GM23338 (cell line): ENCODE measurements at regions not wholly inside any gene's neighbourhood (a gene's known extent, or its start where the extent isn't known, plus 50 kb on each side); places are given as distances from the start of the nearest gene placed in this dataset.

Experiments used
- ATAC-seq: fragments of 200-7000 bp; cut with Tn5 transposase; 3 replicates; pipeline ENCODE4 v1.9.1; 2020
- DNase-seq: peaks from one replicate; pipeline ENCODE4 v3.0.0-alpha.2; 2015; ENCODE audit warnings: low spot score
- H2AFZ ChIP-seq: fragments of 200-600 bp; sonication (generic); 2 replicates; pipeline ENCODE4 v1.8.0; 2016; ENCODE audit warnings: antibody characterized with exemption, mild to moderate bottlenecking, moderate library complexity
- H3F3A ChIP-seq: fragments of 200-600 bp; sonication (generic); replicated peaks from 2 replicates; pipeline ENCODE4 v1.8.0; 2017; ENCODE audit warnings: antibody characterized with exemption, mixed run types, low read depth
- H3K27ac ChIP-seq: fragments of 200-600 bp; sonication (generic); 2 replicates; pipeline ENCODE4 v1.6.1; 2016; ENCODE audit warnings: low read depth
- H3K27me3 ChIP-seq: fragments of 200-600 bp; sonication (generic); 2 replicates; pipeline ENCODE4 v1.8.0; 2016; ENCODE audit warnings: mild to moderate bottlenecking, mixed run types, moderate library complexity; ENCODE audit not compliant: insufficient read depth
- H3K36me3 ChIP-seq: fragments of 200-600 bp; sonication (generic); 2 replicates; pipeline ENCODE4 v1.8.0; 2016; ENCODE audit warnings: mild to moderate bottlenecking; ENCODE audit not compliant: insufficient read depth
- H3K4me1 ChIP-seq: fragments of 200-600 bp; sonication (generic); 2 replicates; pipeline ENCODE4 v1.8.0; 2016; ENCODE audit warnings: mild to moderate bottlenecking, moderate library complexity; ENCODE audit not compliant: insufficient read depth
- H3K4me2 ChIP-seq: fragments of 200-600 bp; sonication (generic); 2 replicates; pipeline ENCODE4 v1.7.1; 2017; ENCODE audit warnings: mixed run types
- H3K4me3 ChIP-seq: fragments of 200-600 bp; sonication (generic); 2 replicates; pipeline ENCODE4 v1.6.1; 2016; ENCODE audit warnings: mixed run types
- H3K79me2 ChIP-seq: fragments of 200-600 bp; sonication (generic); replicated peaks from 2 replicates; pipeline ENCODE4 v1.8.0; 2017; ENCODE audit warnings: mild to moderate bottlenecking; ENCODE audit not compliant: insufficient read depth
- H3K9me2 ChIP-seq: fragments of 200-600 bp; sonication (generic); 2 replicates; pipeline ENCODE4 v1.8.0; 2017; ENCODE audit not compliant: insufficient read depth
- H4K20me1 ChIP-seq: fragments of 200-600 bp; sonication (generic); replicated peaks from 2 replicates; pipeline ENCODE4 v1.8.0; 2017; ENCODE audit warnings: mild to moderate bottlenecking; ENCODE audit not compliant: insufficient read depth
- H3K27ac Mint-ChIP-seq: 2 replicates; pipeline ENCODE4 v1.8.0; 2020; ENCODE audit warnings: inconsistent platforms, mild to moderate bottlenecking, moderate library complexity, mixed read lengths
- H3K27me3 Mint-ChIP-seq: 3 replicates; pipeline ENCODE4 v1.8.0; 2022; ENCODE audit warnings: low read depth, mild to moderate bottlenecking, moderate library complexity, mixed read lengths, inconsistent platforms; ENCODE audit not compliant: insufficient read depth, poor library complexity
- H3K36me3 Mint-ChIP-seq: 3 replicates; pipeline ENCODE4 v1.8.0; 2021; ENCODE audit warnings: low read depth, mild to moderate bottlenecking, inconsistent platforms, moderate library complexity, mixed read lengths
- H3K4me1 Mint-ChIP-seq: 3 replicates; pipeline ENCODE4 v1.8.0; 2020; ENCODE audit warnings: mild to moderate bottlenecking, inconsistent platforms, mixed read lengths
- H3K4me3 Mint-ChIP-seq: 3 replicates; pipeline ENCODE4 v1.8.0; 2021; ENCODE audit warnings: moderate library complexity, mild to moderate bottlenecking, inconsistent platforms, mixed read lengths
- H3K9me3 Mint-ChIP-seq: 3 replicates; pipeline ENCODE4 v1.8.0; 2020; ENCODE audit warnings: moderate library complexity, mild to moderate bottlenecking, inconsistent platforms, mixed read lengths
- NANOG ChIP-seq: IDR thresholded peaks from 2 replicates; pipeline ENCODE4 v1.6.1; 2016; ENCODE audit warnings: antibody characterized with exemption, borderline replicate concordance
- POLR2AphosphoS5 ChIP-seq: IDR thresholded peaks from 2 replicates; pipeline ENCODE4 v1.6.1; 2016; ENCODE audit warnings: antibody characterized with exemption, low read depth
- ZNF331 ChIP-seq: fragments of 250-450 bp; sonication (Bioruptor Pico); IDR thresholded peaks from 2 replicates; pipeline ENCODE4 v1.5.0; 2020; ENCODE audit warnings: low read depth, mild to moderate bottlenecking, moderate library complexity
- TF ChIP-seq, protein P1 (sequence below): fragments of 250-450 bp; sonication (Bioruptor Pico); IDR thresholded peaks from 2 replicates; pipeline ENCODE4 v1.5.0; 2020; ENCODE audit warnings: mild to moderate bottlenecking, moderate library complexity
- TF ChIP-seq, protein P2 (sequence below): IDR thresholded peaks from one replicate; pipeline ENCODE4 v1.6.1; 2018; ENCODE audit warnings: antibody characterized with exemption; ENCODE audit not compliant: unreplicated experiment

DNA sequence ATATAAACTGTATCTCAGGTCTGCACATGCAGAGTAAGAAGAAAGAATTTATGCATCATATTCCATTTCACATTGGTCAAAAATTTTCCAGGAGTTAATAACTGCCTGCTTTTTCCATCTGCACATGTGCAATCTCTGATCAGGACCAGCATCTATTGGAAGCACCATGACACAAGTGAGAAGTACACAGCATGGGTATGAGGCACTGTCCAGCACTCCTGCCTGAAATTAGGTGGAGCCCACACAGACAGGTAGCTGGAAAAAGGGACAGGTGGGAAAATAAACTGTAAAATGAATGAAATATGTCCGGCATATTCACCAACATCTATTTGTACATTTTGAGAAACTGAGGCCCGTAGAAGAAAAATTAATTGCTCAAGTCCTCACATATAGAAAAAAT lies 609.2 kb upstream of the NXPH2 start (continued):
- TF ChIP-seq, protein P1, sequence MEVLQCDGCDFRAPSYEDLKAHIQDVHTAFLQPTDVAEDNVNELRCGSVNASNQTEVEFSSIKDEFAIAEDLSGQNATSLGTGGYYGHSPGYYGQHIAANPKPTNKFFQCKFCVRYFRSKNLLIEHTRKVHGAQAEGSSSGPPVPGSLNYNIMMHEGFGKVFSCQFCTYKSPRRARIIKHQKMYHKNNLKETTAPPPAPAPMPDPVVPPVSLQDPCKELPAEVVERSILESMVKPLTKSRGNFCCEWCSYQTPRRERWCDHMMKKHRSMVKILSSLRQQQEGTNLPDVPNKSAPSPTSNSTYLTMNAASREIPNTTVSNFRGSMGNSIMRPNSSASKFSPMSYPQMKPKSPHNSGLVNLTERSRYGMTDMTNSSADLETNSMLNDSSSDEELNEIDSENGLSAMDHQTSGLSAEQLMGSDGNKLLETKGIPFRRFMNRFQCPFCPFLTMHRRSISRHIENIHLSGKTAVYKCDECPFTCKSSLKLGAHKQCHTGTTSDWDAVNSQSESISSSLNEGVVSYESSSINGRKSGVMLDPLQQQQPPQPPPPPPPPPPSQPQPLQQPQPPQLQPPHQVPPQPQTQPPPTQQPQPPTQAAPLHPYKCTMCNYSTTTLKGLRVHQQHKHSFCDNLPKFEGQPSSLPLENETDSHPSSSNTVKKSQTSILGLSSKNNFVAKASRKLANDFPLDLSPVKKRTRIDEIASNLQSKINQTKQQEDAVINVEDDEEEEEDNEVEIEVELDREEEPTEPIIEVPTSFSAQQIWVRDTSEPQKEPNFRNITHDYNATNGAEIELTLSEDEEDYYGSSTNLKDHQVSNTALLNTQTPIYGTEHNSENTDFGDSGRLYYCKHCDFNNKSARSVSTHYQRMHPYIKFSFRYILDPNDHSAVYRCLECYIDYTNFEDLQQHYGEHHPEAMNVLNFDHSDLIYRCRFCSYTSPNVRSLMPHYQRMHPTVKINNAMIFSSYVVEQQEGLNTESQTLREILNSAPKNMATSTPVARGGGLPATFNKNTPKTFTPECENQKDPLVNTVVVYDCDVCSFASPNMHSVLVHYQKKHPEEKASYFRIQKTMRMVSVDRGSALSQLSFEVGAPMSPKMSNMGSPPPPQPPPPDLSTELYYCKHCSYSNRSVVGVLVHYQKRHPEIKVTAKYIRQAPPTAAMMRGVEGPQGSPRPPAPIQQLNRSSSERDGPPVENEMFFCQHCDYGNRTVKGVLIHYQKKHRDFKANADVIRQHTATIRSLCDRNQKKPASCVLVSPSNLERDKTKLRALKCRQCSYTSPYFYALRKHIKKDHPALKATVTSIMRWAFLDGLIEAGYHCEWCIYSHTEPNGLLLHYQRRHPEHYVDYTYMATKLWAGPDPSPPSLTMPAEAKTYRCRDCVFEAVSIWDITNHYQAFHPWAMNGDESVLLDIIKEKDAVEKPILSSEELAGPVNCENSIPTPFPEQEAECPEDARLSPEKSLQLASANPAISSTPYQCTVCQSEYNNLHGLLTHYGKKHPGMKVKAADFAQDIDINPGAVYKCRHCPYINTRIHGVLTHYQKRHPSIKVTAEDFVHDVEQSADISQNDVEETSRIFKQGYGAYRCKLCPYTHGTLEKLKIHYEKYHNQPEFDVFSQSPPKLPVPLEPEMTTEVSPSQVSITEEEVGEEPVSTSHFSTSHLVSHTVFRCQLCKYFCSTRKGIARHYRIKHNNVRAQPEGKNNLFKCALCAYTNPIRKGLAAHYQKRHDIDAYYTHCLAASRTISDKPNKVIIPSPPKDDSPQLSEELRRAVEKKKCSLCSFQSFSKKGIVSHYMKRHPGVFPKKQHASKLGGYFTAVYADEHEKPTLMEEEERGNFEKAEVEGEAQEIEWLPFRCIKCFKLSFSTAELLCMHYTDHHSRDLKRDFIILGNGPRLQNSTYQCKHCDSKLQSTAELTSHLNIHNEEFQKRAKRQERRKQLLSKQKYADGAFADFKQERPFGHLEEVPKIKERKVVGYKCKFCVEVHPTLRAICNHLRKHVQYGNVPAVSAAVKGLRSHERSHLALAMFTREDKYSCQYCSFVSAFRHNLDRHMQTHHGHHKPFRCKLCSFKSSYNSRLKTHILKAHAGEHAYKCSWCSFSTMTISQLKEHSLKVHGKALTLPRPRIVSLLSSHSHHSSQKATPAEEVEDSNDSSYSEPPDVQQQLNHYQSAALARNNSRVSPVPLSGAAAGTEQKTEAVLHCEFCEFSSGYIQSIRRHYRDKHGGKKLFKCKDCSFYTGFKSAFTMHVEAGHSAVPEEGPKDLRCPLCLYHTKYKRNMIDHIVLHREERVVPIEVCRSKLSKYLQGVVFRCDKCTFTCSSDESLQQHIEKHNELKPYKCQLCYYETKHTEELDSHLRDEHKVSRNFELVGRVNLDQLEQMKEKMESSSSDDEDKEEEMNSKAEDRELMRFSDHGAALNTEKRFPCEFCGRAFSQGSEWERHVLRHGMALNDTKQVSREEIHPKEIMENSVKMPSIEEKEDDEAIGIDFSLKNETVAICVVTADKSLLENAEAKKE (CRISPR knock-in tag) = no peak

DNA sequence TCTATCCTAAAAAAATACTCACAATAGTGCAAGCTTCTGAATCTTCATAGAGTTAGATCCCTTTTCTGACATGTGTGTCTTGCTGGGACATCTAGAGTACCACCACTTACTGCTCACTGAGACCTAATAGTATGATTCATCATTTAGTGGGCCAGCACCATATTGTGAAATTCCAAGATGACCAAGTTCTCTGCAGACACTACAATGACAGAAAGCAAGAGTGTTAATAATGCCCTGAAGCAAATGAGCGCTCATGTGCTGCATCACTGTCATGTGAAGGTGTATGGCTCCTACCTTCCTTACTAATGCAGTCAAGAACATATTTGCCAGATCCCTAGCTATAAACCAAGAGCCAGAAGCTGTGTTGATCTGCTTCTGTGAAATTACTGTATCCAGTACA lies 606.2 kb upstream of the NXPH2 start:
- Histone ChIP-seq H3K27ac (no peak overlapping the region), H3K4me1 (no peaks in the 10 kb centered on the region), H3K36me3 (no peaks in the 10 kb centered on the region), H3K79me2 (no peaks in the 10 kb centered on the region), H3K9me2 (peaks cover 19% of the 10 kb centered on the region), H3K4me2 (no peak overlapping the region), H2AFZ (no peak overlapping the region), H3K4me3 (no peak overlapping the region), H4K20me1 (no peaks in the 10 kb centered on the region), H3K27me3 (no peaks in the 10 kb centered on the region), H3F3A (no peaks in the 10 kb centered on the region)
- DNase-seq = no peak
- H3K27ac Mint-ChIP-seq = no peak overlapping the region
- no peaks in the 10 kb centered on the region for H3K27me3 Mint-ChIP-seq
- no peaks in the 10 kb centered on the region for H3K4me1 Mint-ChIP-seq
- no peak overlapping the region for H3K4me3 Mint-ChIP-seq
- H3K36me3 Mint-ChIP-seq = no peaks in the 10 kb centered on the region
- no peaks in the 10 kb centered on the region for H3K9me3 Mint-ChIP-seq
- no peak for ATAC-seq
- TF ChIP-seq NANOG = no peak
- TF ChIP-seq, protein P2, sequence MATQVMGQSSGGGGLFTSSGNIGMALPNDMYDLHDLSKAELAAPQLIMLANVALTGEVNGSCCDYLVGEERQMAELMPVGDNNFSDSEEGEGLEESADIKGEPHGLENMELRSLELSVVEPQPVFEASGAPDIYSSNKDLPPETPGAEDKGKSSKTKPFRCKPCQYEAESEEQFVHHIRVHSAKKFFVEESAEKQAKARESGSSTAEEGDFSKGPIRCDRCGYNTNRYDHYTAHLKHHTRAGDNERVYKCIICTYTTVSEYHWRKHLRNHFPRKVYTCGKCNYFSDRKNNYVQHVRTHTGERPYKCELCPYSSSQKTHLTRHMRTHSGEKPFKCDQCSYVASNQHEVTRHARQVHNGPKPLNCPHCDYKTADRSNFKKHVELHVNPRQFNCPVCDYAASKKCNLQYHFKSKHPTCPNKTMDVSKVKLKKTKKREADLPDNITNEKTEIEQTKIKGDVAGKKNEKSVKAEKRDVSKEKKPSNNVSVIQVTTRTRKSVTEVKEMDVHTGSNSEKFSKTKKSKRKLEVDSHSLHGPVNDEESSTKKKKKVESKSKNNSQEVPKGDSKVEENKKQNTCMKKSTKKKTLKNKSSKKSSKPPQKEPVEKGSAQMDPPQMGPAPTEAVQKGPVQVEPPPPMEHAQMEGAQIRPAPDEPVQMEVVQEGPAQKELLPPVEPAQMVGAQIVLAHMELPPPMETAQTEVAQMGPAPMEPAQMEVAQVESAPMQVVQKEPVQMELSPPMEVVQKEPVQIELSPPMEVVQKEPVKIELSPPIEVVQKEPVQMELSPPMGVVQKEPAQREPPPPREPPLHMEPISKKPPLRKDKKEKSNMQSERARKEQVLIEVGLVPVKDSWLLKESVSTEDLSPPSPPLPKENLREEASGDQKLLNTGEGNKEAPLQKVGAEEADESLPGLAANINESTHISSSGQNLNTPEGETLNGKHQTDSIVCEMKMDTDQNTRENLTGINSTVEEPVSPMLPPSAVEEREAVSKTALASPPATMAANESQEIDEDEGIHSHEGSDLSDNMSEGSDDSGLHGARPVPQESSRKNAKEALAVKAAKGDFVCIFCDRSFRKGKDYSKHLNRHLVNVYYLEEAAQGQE = no peak
- TF ChIP-seq, protein P1 (CRISPR knock-in tag) = no peak
- TF ChIP-seq ZNF331 (CRISPR knock-in tag) = no peak
- no peak for TF ChIP-seq POLR2AphosphoS5
